ENCODE measurements at regions not wholly inside any gene's neighbourhood (a gene's known extent, or its start where the extent isn't known, plus 50 kb on each side); places are given as distances from the start of the nearest gene placed in this dataset.

DNA sequence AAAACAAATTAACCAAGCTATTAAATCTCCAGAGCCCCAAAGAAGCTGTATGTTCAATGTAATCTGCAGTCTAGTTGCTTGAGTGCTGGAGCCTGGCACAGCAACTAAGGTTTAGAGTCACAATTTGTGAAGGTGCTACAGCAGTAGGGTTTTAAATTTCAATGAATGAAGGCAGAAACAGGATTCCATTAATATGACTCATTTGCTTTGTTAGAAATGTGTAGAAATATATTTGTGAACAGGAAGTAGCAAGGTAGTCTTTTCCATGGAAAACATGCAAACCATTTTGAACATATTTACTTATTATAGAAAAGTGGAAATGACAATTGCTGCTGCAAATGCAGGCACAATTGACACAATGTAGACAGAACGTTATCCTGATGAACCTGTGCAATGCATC is 149.0 kb upstream of the STEAP4 start:
- TF ChIP-seq ZNF677 (tag by site-specific recombination; IDR thresholded peaks at IDR 0.05) = no peak
- TF ChIP-seq ZSCAN30 (tag by site-specific recombination; IDR thresholded peaks at IDR 0.05) = no peak
- TF ChIP-seq ZNF658 (tag by site-specific recombination; IDR thresholded peaks at IDR 0.05) = no peak
- TF ChIP-seq, protein P1, sequence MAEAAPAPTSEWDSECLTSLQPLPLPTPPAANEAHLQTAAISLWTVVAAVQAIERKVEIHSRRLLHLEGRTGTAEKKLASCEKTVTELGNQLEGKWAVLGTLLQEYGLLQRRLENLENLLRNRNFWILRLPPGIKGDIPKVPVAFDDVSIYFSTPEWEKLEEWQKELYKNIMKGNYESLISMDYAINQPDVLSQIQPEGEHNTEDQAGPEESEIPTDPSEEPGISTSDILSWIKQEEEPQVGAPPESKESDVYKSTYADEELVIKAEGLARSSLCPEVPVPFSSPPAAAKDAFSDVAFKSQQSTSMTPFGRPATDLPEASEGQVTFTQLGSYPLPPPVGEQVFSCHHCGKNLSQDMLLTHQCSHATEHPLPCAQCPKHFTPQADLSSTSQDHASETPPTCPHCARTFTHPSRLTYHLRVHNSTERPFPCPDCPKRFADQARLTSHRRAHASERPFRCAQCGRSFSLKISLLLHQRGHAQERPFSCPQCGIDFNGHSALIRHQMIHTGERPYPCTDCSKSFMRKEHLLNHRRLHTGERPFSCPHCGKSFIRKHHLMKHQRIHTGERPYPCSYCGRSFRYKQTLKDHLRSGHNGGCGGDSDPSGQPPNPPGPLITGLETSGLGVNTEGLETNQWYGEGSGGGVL (tag by site-specific recombination; IDR thresholded peaks at IDR 0.05) = no peak
- no peak for TF ChIP-seq GLIS1 (tag by site-specific recombination; IDR thresholded peaks at IDR 0.05)
- no peak for TF ChIP-seq ZNF626 (tag by site-specific recombination; IDR thresholded peaks at IDR 0.05)
- no peak for TF ChIP-seq ZNF830 (tag by site-specific recombination; IDR thresholded peaks at IDR 0.05; ENCODE audit: low read depth)
- H3K27ac ChIP-seq (ENCODE audit: extremely low read depth, low read depth, low read length) = no peak overlapping the region
- ChIA-PET CTCF (no interaction called here), POLR2A (no interaction called here)
- H3K9me3 ChIP-seq (ENCODE audit: control insufficient read depth, insufficient read depth, low read depth, low read length) = no peaks in the 10 kb centered on the region
- no peaks in the 10 kb centered on the region for H3K4me1 ChIP-seq (ENCODE audit: control insufficient read depth, insufficient read depth, low read length)
- no peaks in the 10 kb centered on the region for H3K36me3 ChIP-seq (ENCODE audit: control insufficient read depth in 2 of 2, insufficient read depth in 1 of 2, low read length in 2 of 2)
- H3K4me3 ChIP-seq (ENCODE audit: low read depth, low read length) = no peak overlapping the region

DNA sequence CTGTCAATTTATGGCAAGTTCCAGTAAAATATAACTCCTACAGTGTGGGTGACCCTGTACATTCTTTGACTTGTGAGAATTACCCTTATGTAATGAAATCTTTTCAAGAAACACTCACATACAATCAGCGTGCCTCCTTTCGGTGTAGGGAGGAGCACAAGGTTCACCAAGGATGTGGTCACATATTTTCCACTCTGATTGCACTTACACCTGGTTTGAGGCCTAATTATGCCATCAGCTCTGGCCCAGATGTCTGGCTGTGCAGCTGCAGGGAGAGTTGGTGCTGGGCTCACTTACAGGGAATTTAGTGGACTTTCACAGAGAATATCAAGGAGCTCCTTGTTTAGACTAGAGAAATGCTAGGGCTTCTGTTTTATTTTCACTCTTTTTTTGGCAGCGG is 146.0 kb upstream of the STEAP4 start:
- ChIA-PET POLR2A (no interaction called here), CTCF (no interaction called here)
- Histone ChIP-seq H3K4me3 (ENCODE audit: low read depth, low read length) (no peak overlapping the region), H3K9me3 (ENCODE audit: control insufficient read depth, insufficient read depth, low read depth, low read length) (no peaks in the 10 kb centered on the region), H3K4me1 (ENCODE audit: control insufficient read depth, insufficient read depth, low read length) (no peaks in the 10 kb centered on the region), H3K36me3 (ENCODE audit: control insufficient read depth in 2 of 2, insufficient read depth in 1 of 2, low read length in 2 of 2) (no peaks in the 10 kb centered on the region), H3K27ac (ENCODE audit: extremely low read depth, low read depth, low read length) (no peak overlapping the region)
- TF ChIP-seq, protein P2, sequence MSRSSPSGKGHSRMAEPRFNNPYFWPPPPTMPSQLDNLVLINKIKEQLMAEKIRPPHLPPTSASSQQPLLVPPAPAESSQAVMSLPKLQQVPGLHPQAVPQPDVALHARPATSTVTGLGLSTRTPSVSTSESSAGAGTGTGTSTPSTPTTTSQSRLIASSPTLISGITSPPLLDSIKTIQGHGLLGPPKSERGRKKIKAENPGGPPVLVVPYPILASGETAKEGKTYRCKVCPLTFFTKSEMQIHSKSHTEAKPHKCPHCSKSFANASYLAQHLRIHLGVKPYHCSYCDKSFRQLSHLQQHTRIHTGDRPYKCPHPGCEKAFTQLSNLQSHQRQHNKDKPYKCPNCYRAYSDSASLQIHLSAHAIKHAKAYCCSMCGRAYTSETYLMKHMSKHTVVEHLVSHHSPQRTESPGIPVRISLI (tag by site-specific recombination; IDR thresholded peaks at IDR 0.05) = no peak
- TF ChIP-seq, protein P3, sequence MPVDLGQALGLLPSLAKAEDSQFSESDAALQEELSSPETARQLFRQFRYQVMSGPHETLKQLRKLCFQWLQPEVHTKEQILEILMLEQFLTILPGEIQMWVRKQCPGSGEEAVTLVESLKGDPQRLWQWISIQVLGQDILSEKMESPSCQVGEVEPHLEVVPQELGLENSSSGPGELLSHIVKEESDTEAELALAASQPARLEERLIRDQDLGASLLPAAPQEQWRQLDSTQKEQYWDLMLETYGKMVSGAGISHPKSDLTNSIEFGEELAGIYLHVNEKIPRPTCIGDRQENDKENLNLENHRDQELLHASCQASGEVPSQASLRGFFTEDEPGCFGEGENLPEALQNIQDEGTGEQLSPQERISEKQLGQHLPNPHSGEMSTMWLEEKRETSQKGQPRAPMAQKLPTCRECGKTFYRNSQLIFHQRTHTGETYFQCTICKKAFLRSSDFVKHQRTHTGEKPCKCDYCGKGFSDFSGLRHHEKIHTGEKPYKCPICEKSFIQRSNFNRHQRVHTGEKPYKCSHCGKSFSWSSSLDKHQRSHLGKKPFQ (tag by site-specific recombination; IDR thresholded peaks at IDR 0.05) = no peak
- TF ChIP-seq, protein P4, sequence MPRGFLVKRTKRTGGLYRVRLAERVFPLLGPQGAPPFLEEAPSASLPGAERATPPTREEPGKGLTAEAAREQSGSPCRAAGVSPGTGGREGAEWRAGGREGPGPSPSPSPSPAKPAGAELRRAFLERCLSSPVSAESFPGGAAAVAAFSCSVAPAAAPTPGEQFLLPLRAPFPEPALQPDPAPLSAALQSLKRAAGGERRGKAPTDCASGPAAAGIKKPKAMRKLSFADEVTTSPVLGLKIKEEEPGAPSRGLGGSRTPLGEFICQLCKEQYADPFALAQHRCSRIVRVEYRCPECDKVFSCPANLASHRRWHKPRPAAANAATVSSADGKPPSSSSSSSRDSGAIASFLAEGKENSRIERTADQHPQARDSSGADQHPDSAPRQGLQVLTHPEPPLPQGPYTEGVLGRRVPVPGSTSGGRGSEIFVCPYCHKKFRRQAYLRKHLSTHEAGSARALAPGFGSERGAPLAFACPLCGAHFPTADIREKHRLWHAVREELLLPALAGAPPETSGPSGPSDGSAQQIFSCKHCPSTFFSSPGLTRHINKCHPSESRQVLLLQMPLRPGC (tag by site-specific recombination; IDR thresholded peaks at IDR 0.05) = no peak
- TF ChIP-seq ZNF792 (tag by site-specific recombination; IDR thresholded peaks at IDR 0.05) (no peak), ZNF837 (tag by site-specific recombination; IDR thresholded peaks at IDR 0.05) (no peak), ZNF292 (tag by site-specific recombination; IDR thresholded peaks at IDR 0.05; ENCODE audit: borderline replicate concordance, low read depth) (no peak), BCL11B (tag by site-specific recombination; IDR thresholded peaks at IDR 0.05; ENCODE audit: low read depth) (no peak), KLF16 (tag by site-specific recombination; IDR thresholded peaks at IDR 0.05) (no peak), ZNF426 (tag by site-specific recombination; IDR thresholded peaks at IDR 0.05) (no peak), ZNF561 (tag by site-specific recombination; IDR thresholded peaks at IDR 0.05; ENCODE audit: borderline replicate concordance) (no peak), ZNF350 (tag by site-specific recombination; IDR thresholded peaks at IDR 0.05) (no peak)
- TF ChIP-seq, protein P5, sequence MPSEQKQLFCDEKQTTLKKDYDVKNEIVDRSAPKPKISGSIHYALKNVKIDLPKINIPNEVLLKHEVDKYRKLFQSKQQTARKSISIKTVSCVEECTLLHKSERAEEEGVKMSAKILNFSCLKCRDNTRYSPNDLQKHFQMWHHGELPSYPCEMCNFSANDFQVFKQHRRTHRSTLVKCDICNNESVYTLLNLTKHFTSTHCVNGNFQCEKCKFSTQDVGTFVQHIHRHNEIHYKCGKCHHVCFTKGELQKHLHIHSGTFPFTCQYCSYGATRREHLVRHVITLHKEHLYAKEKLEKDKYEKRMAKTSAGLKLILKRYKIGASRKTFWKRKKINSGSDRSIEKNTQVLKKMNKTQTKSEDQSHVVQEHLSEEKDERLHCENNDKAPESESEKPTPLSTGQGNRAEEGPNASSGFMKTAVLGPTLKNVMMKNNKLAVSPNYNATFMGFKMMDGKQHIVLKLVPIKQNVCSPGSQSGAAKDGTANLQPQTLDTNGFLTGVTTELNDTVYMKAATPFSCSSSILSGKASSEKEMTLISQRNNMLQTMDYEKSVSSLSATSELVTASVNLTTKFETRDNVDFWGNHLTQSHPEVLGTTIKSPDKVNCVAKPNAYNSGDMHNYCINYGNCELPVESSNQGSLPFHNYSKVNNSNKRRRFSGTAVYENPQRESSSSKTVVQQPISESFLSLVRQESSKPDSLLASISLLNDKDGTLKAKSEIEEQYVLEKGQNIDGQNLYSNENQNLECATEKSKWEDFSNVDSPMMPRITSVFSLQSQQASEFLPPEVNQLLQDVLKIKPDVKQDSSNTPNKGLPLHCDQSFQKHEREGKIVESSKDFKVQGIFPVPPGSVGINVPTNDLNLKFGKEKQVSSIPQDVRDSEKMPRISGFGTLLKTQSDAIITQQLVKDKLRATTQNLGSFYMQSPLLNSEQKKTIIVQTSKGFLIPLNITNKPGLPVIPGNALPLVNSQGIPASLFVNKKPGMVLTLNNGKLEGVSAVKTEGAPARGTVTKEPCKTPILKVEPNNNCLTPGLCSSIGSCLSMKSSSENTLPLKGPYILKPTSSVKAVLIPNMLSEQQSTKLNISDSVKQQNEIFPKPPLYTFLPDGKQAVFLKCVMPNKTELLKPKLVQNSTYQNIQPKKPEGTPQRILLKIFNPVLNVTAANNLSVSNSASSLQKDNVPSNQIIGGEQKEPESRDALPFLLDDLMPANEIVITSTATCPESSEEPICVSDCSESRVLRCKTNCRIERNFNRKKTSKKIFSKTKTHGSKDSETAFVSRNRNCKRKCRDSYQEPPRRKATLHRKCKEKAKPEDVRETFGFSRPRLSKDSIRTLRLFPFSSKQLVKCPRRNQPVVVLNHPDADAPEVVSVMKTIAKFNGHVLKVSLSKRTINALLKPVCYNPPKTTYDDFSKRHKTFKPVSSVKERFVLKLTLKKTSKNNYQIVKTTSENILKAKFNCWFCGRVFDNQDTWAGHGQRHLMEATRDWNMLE (tag by site-specific recombination; conservative IDR thresholded peaks at IDR 0.05; ENCODE audit: low read depth) = no peak
- TF ChIP-seq, protein P6, sequence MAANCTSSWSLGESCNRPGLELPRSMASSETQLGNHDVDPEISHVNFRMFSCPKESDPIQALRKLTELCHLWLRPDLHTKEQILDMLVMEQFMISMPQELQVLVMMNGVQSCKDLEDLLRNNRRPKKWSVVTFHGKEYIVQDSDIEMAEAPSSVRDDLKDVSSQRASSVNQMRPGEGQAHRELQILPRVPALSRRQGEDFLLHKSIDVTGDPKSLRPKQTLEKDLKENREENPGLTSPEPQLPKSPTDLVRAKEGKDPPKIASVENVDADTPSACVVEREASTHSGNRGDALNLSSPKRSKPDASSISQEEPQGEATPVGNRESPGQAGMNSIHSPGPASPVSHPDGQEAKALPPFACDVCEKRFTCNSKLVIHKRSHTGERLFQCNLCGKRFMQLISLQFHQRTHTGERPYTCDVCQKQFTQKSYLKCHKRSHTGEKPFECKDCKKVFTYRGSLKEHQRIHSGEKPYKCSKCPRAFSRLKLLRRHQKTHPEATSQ (tag by site-specific recombination; IDR thresholded peaks at IDR 0.05) = no peak
